HCT116 (cell line): ENCODE measurements at regions not wholly inside any gene's neighbourhood (a gene's known extent, or its start where the extent isn't known, plus 50 kb on each side); places are given as distances from the start of the nearest gene placed in this dataset.

ENCODE experiments used
- EZH2phosphoT487 ChIP-seq: fragments of 200-600 bp; IDR thresholded peaks from 2 replicates; pipeline ENCODE4 v1.6.1; 2018; ENCODE audit warnings: antibody characterized with exemption, borderline replicate concordance
- POLR2A ChIP-seq: IDR thresholded peaks from 2 replicates; pipeline ENCODE4 v1.7.0; 2011; ENCODE audit warnings: borderline replicate concordance; ENCODE audit not compliant: insufficient read depth, insufficient read length; ENCODE audit errors: extremely low read depth
- POLR2AphosphoS5 ChIP-seq: IDR thresholded peaks from 2 replicates; pipeline ENCODE4 v1.6.1; 2011; ENCODE audit warnings: mild to moderate bottlenecking, low read depth, low read length, moderate library complexity
- RAD21 ChIP-seq: IDR thresholded peaks from 2 replicates; pipeline ENCODE4 v1.6.1; 2012; ENCODE audit warnings: low read depth, mild to moderate bottlenecking
- SP1 ChIP-seq: IDR thresholded peaks from 2 replicates; pipeline ENCODE4 v1.6.1; 2012; ENCODE audit warnings: low read depth
- SRF ChIP-seq: IDR thresholded peaks from 2 replicates; pipeline ENCODE4 v1.6.1; 2012; ENCODE audit warnings: low read depth
- TCF7L2 ChIP-seq: IDR thresholded peaks from 2 replicates; pipeline ENCODE4 v1.7.0; 2011; ENCODE audit warnings: borderline replicate concordance, inconsistent platforms; ENCODE audit not compliant: insufficient read depth, insufficient read length; ENCODE audit errors: extremely low read depth
- YY1 ChIP-seq: IDR thresholded peaks from 2 replicates; pipeline ENCODE4 v1.6.1; 2011; ENCODE audit warnings: low read length, low read depth, moderate library complexity, mild to moderate bottlenecking; ENCODE audit not compliant: insufficient replicate concordance; ENCODE audit errors: extremely low read depth
- TF ChIP-seq, protein P1 (sequence below), 3 experiments: fragments of 200-600 bp in 1 of 3; sonication (generic) in 1 of 3; IDR thresholded peaks in 2 of 3; conservative IDR thresholded peaks in 1 of 3; 2 replicates each; pipeline ENCODE4 v1.5.1; 2012 to 2017; ENCODE audit warnings: low read depth in 2 of 3, low read length in 2 of 3, antibody characterized with exemption in 1 of 3, borderline replicate concordance in 1 of 3, control low read depth in 1 of 3, mild to moderate bottlenecking in 1 of 3, mixed read lengths in 1 of 3, mixed run types in 1 of 3, moderate library complexity in 1 of 3; ENCODE audit not compliant: insufficient read depth in 1 of 3
- TF ChIP-seq, protein P2 (sequence below): IDR thresholded peaks from 2 replicates; pipeline ENCODE4 v1.6.1; 2012

DNA sequence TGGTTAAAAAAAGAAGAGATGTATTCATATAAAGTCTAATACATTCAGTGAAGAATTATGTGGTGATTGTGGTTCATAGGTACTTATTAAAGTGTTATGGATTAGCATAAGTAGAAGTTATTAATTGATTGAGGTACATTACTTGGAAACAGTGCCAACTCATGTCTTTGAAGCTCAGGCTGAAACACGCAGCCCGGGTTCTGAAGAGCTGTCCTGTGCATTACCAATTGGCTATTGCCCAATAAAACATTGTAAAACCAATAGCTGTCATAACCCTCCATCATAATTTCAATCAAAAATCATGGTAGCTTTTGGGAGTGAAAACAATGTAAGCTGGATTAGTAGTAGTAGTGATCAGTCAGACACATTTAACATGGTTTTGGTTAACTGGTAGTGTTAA lies 560.1 kb downstream of the MCTP2 start:
- TF ChIP-seq POLR2AphosphoS5, result no peak
- no peak for TF ChIP-seq SP1
- TF ChIP-seq TCF7L2, result no peak
- TF ChIP-seq, protein P1, sequence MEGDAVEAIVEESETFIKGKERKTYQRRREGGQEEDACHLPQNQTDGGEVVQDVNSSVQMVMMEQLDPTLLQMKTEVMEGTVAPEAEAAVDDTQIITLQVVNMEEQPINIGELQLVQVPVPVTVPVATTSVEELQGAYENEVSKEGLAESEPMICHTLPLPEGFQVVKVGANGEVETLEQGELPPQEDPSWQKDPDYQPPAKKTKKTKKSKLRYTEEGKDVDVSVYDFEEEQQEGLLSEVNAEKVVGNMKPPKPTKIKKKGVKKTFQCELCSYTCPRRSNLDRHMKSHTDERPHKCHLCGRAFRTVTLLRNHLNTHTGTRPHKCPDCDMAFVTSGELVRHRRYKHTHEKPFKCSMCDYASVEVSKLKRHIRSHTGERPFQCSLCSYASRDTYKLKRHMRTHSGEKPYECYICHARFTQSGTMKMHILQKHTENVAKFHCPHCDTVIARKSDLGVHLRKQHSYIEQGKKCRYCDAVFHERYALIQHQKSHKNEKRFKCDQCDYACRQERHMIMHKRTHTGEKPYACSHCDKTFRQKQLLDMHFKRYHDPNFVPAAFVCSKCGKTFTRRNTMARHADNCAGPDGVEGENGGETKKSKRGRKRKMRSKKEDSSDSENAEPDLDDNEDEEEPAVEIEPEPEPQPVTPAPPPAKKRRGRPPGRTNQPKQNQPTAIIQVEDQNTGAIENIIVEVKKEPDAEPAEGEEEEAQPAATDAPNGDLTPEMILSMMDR (IDR thresholded peaks at IDR 0.05 in 2 of 3, conservative IDR thresholded peaks at IDR 0.05 in 1 of 3; ENCODE audit: borderline replicate concordance in 1 of 3, insufficient read depth in 1 of 3, low read depth in 2 of 3, low read length in 2 of 3), result no peak
- TF ChIP-seq RAD21, result no peak
- no peak for TF ChIP-seq EZH2phosphoT487
- TF ChIP-seq YY1, result no peak
- no peak for TF ChIP-seq POLR2A
- TF ChIP-seq SRF, result no peak
- TF ChIP-seq, protein P2, sequence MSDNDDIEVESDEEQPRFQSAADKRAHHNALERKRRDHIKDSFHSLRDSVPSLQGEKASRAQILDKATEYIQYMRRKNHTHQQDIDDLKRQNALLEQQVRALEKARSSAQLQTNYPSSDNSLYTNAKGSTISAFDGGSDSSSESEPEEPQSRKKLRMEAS, result no peak
